Tibial nerve (tissue), 4 donors: ENCODE measurements at regions not wholly inside any gene's neighbourhood (a gene's known extent, or its start where the extent isn't known, plus 50 kb on each side); places are given as distances from the start of the nearest gene placed in this dataset.

Experiments used
- CTCF ChIP-seq, 5 experiments: fragments of 200-600 bp in 3 of 5; fragments of 450-650 bp in 2 of 5; sonication (generic) in 3 of 5; IDR thresholded peaks; one replicate each; pipeline ENCODE4 v1.5.1; 2016 to 2019; ENCODE audit warnings: antibody characterized with exemption in 5 of 5, mild to moderate bottlenecking in 3 of 5, moderate library complexity in 2 of 5
- EP300 ChIP-seq, 2 donors: sonication (generic); formaldehyde crosslinking; IDR thresholded peaks; one replicate each; pipeline ENCODE4 v1.6.1; 2017; ENCODE audit warnings: antibody characterized with exemption in 2 of 2, mild to moderate bottlenecking in 1 of 2
- POLR2A ChIP-seq, 2 donors: fragments of 450-650 bp; IDR thresholded peaks; one replicate each; pipeline ENCODE4 v1.6.1; 2017; ENCODE audit warnings: antibody characterized with exemption in 2 of 2, mild to moderate bottlenecking in 2 of 2, moderate library complexity in 2 of 2

GRCh38 chr5:61662670-61663069, 330.6 kb downstream of the ZSWIM6 start:
- no peak for TF ChIP-seq POLR2A (IDR thresholded peaks at IDR 0.05)
- TF ChIP-seq CTCF (IDR thresholded peaks at IDR 0.05), result no peak
- no peak for TF ChIP-seq EP300 (IDR thresholded peaks at IDR 0.05)
